Stimulated activated effector memory CD8-positive, alpha-beta T cell treated with anti-CD3 and anti-CD28 coated beads, Interleukin-12 subunit alpha, Interleukin-12 subunit beta, amount 100 ng/mL, for 72 hours (primary cell): ENCODE measurements at regions not wholly inside any gene's neighbourhood (a gene's known extent, or its start where the extent isn't known, plus 50 kb on each side); places are given as distances from the start of the nearest gene placed in this dataset.
"Not testable (repeated sequence)": the region's sequence is repeated elsewhere in the genome, so short reads cannot be mapped to it uniquely, and the experiment has no call there.

Source experiments
- ATAC-seq: fragments of 150-1000 bp; cut with Tn5 transposase; 2 replicates; pipeline ENCODE4 v1.10.0; 2021
- DNase-seq, 2 donors: peaks; one replicate each; pipeline ENCODE4 v3.0.0; 2021 to 2022; ENCODE audit warnings: low spot score in 2 of 2
- H3K27ac Mint-ChIP-seq: one replicate; pipeline ENCODE4 v1.8.0; 2022; ENCODE audit warnings: mild to moderate bottlenecking, mixed read lengths
- H3K36me3 Mint-ChIP-seq: one replicate; pipeline ENCODE4 v1.8.0; 2022; ENCODE audit warnings: mild to moderate bottlenecking, mixed read lengths
- H3K4me1 Mint-ChIP-seq: one replicate; pipeline ENCODE4 v1.8.0; 2022; ENCODE audit warnings: mixed read lengths
- H3K4me3 Mint-ChIP-seq: one replicate; pipeline ENCODE4 v1.8.0; 2022; ENCODE audit warnings: mild to moderate bottlenecking, mixed read lengths
- H3K9me3 Mint-ChIP-seq: one replicate; pipeline ENCODE4 v1.8.0; 2022; ENCODE audit warnings: mixed read lengths

GRCh38 chr5:162939991-162940390, 497.4 kb upstream of the CCNG1 start:
- no peak for DNase-seq
- H3K36me3 Mint-ChIP-seq = no peaks in the 10 kb centered on the region
- no peak overlapping the region for H3K4me3 Mint-ChIP-seq
- no peak for ATAC-seq
- H3K9me3 Mint-ChIP-seq = peaks cover 15% of the 10 kb centered on the region
- no peaks in the 10 kb centered on the region for H3K4me1 Mint-ChIP-seq
- no peak overlapping the region for H3K27ac Mint-ChIP-seq

GRCh38 chr5:162948677-162949076, 488.7 kb upstream of the CCNG1 start:
- ATAC-seq (no peak), DNase-seq (no peak)
- Mint-ChIP-seq H3K4me1 (no peaks in the 10 kb centered on the region), H3K36me3 (no peaks in the 10 kb centered on the region), H3K27ac (no peak overlapping the region), H3K9me3 (peaks cover 18% of the 10 kb centered on the region), H3K4me3 (no peak overlapping the region)

- Mint-ChIP-seq H3K36me3 (no peaks in the 10 kb centered on the region), H3K27ac (no peak overlapping the region)
These were observed 480.8 kb upstream of the CCNG1 start for GRCh38 chr5:162956570-162956969.

GRCh38 chr5:162964144-162964543, 473.3 kb upstream of the CCNG1 start:
- not testable (repeated sequence) for H3K4me1 Mint-ChIP-seq, H3K36me3 Mint-ChIP-seq, ATAC-seq, H3K4me3 Mint-ChIP-seq, DNase-seq, H3K27ac Mint-ChIP-seq
- H3K9me3 Mint-ChIP-seq = peaks cover 12% of the 10 kb centered on the region

More at GRCh38 chr5:162956570-162956969, 480.8 kb upstream of the CCNG1 start:
- no peak overlapping the region for H3K4me3 Mint-ChIP-seq
- DNase-seq (no peak), ATAC-seq (no peak)
- peaks cover 8% of the 10 kb centered on the region for H3K9me3 Mint-ChIP-seq
- no peaks in the 10 kb centered on the region for H3K4me1 Mint-ChIP-seq

DNA sequence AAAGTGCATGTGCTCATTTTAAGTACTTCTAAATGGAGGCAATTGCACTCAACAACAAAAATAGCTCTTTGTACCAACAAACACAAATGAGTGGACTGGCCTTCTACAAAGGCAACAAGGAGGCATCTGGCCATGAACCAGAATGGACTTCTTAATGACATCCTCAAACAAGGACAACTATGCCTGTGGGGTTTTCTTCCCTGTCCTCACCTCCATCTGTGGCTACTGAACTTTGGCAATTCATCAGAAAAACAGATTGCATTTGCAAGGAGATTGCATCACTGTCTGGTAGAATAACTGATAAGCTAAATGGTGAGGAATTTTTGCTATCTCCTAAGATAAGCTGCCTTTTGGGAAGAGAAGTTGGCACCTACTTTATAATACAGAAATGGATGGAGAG, 447.3 kb upstream of the CCNG1 start:
- H3K9me3 Mint-ChIP-seq = peaks cover 9% of the 10 kb centered on the region
- no peaks in the 10 kb centered on the region for H3K4me1 Mint-ChIP-seq
- ATAC-seq (no peak), DNase-seq (no peak)
- H3K4me3 Mint-ChIP-seq = no peak overlapping the region
- H3K36me3 Mint-ChIP-seq = no peaks in the 10 kb centered on the region
- no peak overlapping the region for H3K27ac Mint-ChIP-seq

- no peak for DNase-seq
- H3K4me1 Mint-ChIP-seq = no peaks in the 10 kb centered on the region
- H3K27ac Mint-ChIP-seq = no peak overlapping the region
- peaks cover 9% of the 10 kb centered on the region for H3K9me3 Mint-ChIP-seq
- no peaks in the 10 kb centered on the region for H3K36me3 Mint-ChIP-seq
- ATAC-seq = no peak
- H3K4me3 Mint-ChIP-seq = no peak overlapping the region
These were observed 446.4 kb upstream of the CCNG1 start for GRCh38 chr5:162990856-162991497.

DNA sequence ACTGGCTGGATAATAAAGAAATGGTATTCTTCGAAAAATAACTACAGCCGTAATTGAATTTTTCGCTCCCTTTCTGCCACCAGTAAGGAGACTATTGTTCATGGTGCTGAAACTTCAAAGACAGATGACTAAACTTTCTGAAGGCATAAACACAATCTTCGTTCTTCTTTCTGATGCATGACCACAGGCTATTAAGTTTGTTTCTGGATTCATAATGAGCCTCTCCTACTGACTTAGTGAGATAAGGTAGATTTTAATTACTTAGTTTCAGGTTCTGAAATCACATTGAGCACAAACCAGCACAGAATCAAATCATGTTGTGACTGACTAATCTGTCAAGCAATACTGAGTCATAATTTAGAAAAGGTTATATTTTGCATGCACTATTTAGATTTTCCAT, 441.8 kb upstream of the CCNG1 start:
- H3K4me3 Mint-ChIP-seq = no peak overlapping the region
- DNase-seq (no peak), ATAC-seq (no peak)
- no peak overlapping the region for H3K27ac Mint-ChIP-seq
- no peaks in the 10 kb centered on the region for H3K4me1 Mint-ChIP-seq
- H3K36me3 Mint-ChIP-seq = no peaks in the 10 kb centered on the region
- peaks cover 3% of the 10 kb centered on the region for H3K9me3 Mint-ChIP-seq

DNA sequence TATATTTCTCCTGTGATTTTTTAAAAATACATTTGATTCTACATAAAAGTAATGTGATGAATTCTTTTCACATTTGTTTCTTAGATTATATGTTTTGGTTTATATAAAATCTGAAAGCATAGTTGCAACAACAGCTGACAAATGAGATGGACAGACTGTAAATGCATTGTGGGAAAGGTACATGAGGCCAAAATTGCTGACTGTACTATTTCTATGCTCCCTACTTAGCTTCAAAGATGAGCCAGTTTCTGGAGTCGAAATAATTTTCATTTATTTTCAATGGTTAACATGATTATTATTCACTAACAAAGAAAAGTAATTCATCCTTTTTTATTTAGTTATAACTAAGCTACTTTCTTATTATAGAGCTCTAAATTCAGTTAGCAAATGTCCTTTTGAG, 441.3 kb upstream of the CCNG1 start:
- H3K9me3 Mint-ChIP-seq = peaks cover 3% of the 10 kb centered on the region
- no peaks in the 10 kb centered on the region for H3K4me1 Mint-ChIP-seq
- no peak overlapping the region for H3K4me3 Mint-ChIP-seq
- DNase-seq = no peak
- ATAC-seq = no peak
- H3K27ac Mint-ChIP-seq = no peak overlapping the region
- H3K36me3 Mint-ChIP-seq = no peaks in the 10 kb centered on the region

- H3K36me3 Mint-ChIP-seq = no peaks in the 10 kb centered on the region
- DNase-seq (no peak), ATAC-seq (no peak)
- H3K4me3 Mint-ChIP-seq = no peak overlapping the region
- peaks cover 14% of the 10 kb centered on the region for H3K9me3 Mint-ChIP-seq
- no peaks in the 10 kb centered on the region for H3K4me1 Mint-ChIP-seq
- H3K27ac Mint-ChIP-seq = no peak overlapping the region
These were observed 431.4 kb upstream of the CCNG1 start for GRCh38 chr5:163005949-163006348.

- Mint-ChIP-seq H3K4me1 (no peaks in the 10 kb centered on the region), H3K36me3 (no peaks in the 10 kb centered on the region), H3K4me3 (no peak overlapping the region), H3K27ac (no peak overlapping the region), H3K9me3 (peaks cover 11% of the 10 kb centered on the region)
- DNase-seq (no peak), ATAC-seq (no peak)
These were observed 414.7 kb upstream of the CCNG1 start for GRCh38 chr5:163022582-163023128.

DNA sequence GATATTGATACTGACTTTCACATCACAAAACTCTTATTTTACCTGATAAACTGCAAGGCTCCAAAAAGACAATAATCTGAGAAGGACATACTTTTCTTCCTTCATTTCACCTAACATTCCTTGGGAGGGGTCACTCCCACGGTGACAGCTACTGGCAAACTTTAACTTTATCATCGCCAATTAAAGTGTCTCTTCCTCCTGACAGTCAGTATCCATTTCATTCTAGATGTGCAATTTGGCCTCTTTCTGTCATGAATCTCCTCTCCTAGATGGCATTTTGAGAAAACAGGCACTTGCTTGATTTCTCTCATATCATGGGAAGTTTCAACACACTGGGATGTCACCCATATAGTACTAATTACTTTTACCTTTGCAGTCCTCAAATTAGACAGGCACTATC, 413.5 kb upstream of the CCNG1 start:
- Mint-ChIP-seq H3K36me3 (no peaks in the 10 kb centered on the region), H3K4me1 (no peaks in the 10 kb centered on the region), H3K27ac (no peak overlapping the region), H3K4me3 (no peak overlapping the region), H3K9me3 (peaks cover 13% of the 10 kb centered on the region)
- DNase-seq = no peak
- ATAC-seq = no peak

DNA sequence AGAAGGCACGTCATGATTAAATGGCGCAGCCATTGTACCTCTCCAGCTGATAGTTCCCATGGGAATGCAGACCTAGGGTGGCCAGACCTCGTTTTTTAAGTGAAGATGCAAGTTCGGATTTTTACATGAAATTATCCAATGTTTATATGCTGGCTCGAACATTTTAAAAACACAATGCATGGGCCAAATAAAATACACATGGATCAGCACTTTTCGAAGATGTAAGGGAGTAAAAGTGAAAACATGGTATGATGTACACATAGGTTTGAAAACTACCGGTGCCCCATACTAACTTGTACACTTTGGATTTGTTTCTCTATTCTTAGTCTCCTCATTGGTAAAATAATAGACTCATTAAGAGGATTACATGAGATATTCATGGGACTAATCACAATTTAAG, 412.5 kb upstream of the CCNG1 start:
- DNase-seq = no peak
- Mint-ChIP-seq H3K4me3 (no peak overlapping the region), H3K9me3 (peaks cover 13% of the 10 kb centered on the region), H3K4me1 (no peaks in the 10 kb centered on the region), H3K36me3 (no peaks in the 10 kb centered on the region), H3K27ac (no peak overlapping the region)
- ATAC-seq = no peak

DNA sequence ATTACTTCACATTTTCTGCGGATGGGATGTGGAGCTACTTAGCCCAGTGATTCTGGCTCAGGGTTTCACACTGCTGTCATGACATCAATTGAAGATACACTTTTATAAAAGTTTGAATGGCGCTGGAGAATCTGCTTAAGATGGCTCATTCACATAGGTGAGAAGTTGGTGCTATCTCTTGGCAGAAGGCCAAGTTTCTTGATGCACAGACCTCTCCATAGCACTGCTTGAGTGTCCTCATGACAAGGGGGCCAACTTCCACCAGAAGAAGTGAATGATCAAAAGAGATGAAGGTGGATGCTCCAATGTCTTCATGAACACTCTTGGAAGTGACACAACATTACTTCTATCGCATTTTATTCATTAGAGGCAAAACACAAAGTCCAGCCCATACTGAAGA, 403.7 kb upstream of the CCNG1 start:
- H3K27ac Mint-ChIP-seq = no peak overlapping the region
- DNase-seq = no peak
- no peaks in the 10 kb centered on the region for H3K36me3 Mint-ChIP-seq
- H3K4me3 Mint-ChIP-seq = no peak overlapping the region
- no peak for ATAC-seq
- H3K4me1 Mint-ChIP-seq = no peaks in the 10 kb centered on the region
- H3K9me3 Mint-ChIP-seq = peaks cover 8% of the 10 kb centered on the region

DNA sequence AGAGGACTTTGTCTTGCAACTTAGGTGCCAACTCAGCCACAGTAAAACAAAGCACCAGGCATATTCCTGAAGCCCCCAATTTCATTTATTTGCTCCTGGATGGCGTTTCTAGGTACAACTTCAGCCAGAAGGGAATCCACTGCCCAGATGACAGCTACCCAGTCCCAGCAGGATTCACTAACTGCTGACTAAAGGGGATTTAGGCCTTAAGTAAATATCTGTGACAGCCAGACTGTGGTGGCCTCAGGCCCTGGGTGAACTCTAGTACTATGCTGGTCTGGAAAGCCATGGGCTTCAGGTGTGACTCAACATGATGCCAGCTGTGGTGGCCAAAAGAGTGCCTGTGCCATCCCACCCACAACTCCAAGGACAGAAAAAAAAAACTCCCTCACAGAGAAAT, 396.1 kb upstream of the CCNG1 start:
- ATAC-seq (no peak), DNase-seq (no peak)
- Mint-ChIP-seq H3K4me3 (no peak overlapping the region), H3K27ac (no peak overlapping the region), H3K4me1 (no peaks in the 10 kb centered on the region), H3K9me3 (peaks cover 15% of the 10 kb centered on the region), H3K36me3 (no peaks in the 10 kb centered on the region)

DNA sequence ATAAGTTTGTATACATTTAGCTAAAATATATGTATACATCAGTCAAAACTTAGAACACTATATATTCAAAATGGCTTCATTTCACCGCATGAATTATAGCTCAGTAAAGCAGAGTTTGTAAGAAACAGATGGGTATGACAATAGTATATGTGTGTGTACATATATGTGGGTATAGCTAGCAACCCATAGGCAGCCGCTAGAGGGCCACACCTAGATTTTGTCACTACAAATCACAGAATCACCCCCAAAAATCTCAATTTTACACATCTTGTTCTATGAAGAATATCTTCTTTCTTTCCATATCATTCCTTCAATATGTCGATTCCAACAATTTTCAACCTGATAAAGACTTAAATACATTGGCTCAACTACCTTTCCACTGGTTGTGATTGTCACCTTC, 357.8 kb upstream of the CCNG1 start:
- no peaks in the 10 kb centered on the region for H3K36me3 Mint-ChIP-seq
- H3K4me3 Mint-ChIP-seq = no peak overlapping the region
- no peak for DNase-seq
- H3K4me1 Mint-ChIP-seq = no peaks in the 10 kb centered on the region
- ATAC-seq = no peak
- H3K9me3 Mint-ChIP-seq = peaks cover 23% of the 10 kb centered on the region
- H3K27ac Mint-ChIP-seq = no peak overlapping the region

DNA sequence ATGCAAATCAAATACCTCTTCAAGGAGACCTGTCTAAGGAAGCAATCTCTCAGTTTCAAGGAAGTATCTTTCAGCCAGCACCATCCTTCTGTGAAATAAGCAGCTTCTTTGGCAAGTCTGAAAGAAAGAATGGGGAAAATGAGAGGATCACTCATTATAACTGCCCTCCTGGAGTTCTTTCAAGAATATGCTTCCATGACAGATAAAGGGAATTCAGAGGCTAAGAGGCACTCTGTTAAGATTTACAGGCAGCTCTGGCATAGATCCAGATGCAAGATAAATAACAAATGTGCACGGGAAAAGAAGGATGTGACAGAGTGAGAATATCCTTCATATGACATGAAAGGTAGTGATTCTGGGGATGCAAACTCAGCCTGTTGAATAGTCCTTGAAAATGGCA, 348.2 kb upstream of the CCNG1 start:
- no peaks in the 10 kb centered on the region for H3K4me1 Mint-ChIP-seq

DNA sequence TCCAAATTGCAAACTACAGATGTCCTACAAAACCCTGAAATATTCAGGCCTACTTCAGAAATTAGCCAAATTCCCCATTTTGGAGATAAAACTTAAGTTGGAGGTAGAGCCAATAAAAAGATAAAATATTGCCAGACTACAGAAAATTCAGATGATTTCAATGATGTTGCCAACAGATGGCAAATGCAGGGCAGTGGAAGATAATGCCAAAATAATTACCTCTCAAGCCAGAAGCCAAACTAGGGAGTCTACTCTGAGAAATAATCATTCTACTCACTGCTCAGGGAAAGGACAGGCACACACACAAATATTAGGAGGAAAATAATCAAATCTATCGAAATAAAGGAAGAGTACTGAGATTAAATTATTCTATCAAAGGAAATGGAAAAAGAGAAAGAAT, 347.5 kb upstream of the CCNG1 start:
- DNase-seq = no peak
- H3K36me3 Mint-ChIP-seq = no peaks in the 10 kb centered on the region
- no peak overlapping the region for H3K27ac Mint-ChIP-seq
- H3K4me3 Mint-ChIP-seq = no peak overlapping the region
- no peak for ATAC-seq
- peaks cover 11% of the 10 kb centered on the region for H3K9me3 Mint-ChIP-seq
- H3K4me1 Mint-ChIP-seq = no peaks in the 10 kb centered on the region

More for the DNA sequence above, 348.2 kb upstream of the CCNG1 start:
- H3K36me3 Mint-ChIP-seq = no peaks in the 10 kb centered on the region
- peaks cover 11% of the 10 kb centered on the region for H3K9me3 Mint-ChIP-seq
- DNase-seq (no peak), ATAC-seq (no peak)
- no peak overlapping the region for H3K4me3 Mint-ChIP-seq
- H3K27ac Mint-ChIP-seq = no peak overlapping the region
